Panc1 (cell line): ENCODE measurements at regions not wholly inside any gene's neighbourhood (a gene's known extent, or its start where the extent isn't known, plus 50 kb on each side); places are given as distances from the start of the nearest gene placed in this dataset.

Experiments
- ATAC-seq: fragments of 200-7000 bp; cut with Tn5 transposase; 2 replicates; pipeline ENCODE4 v1.9.1; 2020; ENCODE audit warnings: mild to moderate bottlenecking, moderate library complexity
- BruUV-seq: library from RNA; stranded (reverse); fragments of 400-500 nt; replicated peaks from 2 replicates; lab custom pipeline; 2021; lab: Mats Ljungman, UMichigan
- CTCF ChIA-PET: fragments of 300-600 bp; sonication (Branson Sonifier 250); formaldehyde crosslinking; loops from one replicate; lab custom pipeline; 2022; ENCODE audit warnings: antibody characterized with exemption; lab: Charles Lee
- POLR2A ChIA-PET: fragments of 300-600 bp; sonication (Branson Sonifier 250); formaldehyde crosslinking; loops from one replicate; lab custom pipeline; 2022; ENCODE audit warnings: antibody characterized with exemption; lab: Charles Lee
- DNase-seq: peaks from one replicate; pipeline ENCODE4 v3.0.0-alpha.2; 2010; ENCODE audit warnings: low read depth, low spot score
- H3K27ac ChIP-seq: 2 replicates; pipeline ENCODE4 v1.5.1; 2011; ENCODE audit warnings: mild to moderate bottlenecking, low read length, inconsistent platforms
- H3K27me3 ChIP-seq: fragments of 200-500 bp; sonication (Bioruptor generic); 2 replicates; pipeline ENCODE4 v1.6.0; 2014; ENCODE audit warnings: low read length, inconsistent platforms; ENCODE audit not compliant: control insufficient read depth, insufficient read depth
- H3K36me3 ChIP-seq: fragments of 200-500 bp; sonication (Bioruptor generic); 2 replicates; pipeline ENCODE4 v1.5.1; 2014; ENCODE audit warnings: inconsistent platforms, mild to moderate bottlenecking, low read length, moderate library complexity; ENCODE audit not compliant: control insufficient read depth, insufficient read depth
- H3K4me1 ChIP-seq: 2 replicates; pipeline ENCODE4 v1.5.1; 2011; ENCODE audit warnings: inconsistent platforms, mild to moderate bottlenecking, low read length, moderate library complexity; ENCODE audit not compliant: control insufficient read depth, insufficient read depth
- H3K4me3 ChIP-seq, 2 experiments: 2 replicates each; pipeline ENCODE4 v1.5.1; 2011 to 2012; ENCODE audit warnings: low read depth in 2 of 2, low read length in 2 of 2, mild to moderate bottlenecking in 2 of 2, inconsistent platforms in 1 of 2, moderate library complexity in 1 of 2
- H3K9me3 ChIP-seq: fragments of 200-500 bp; sonication (Bioruptor generic); 2 replicates; pipeline ENCODE4 v1.5.1; 2014; ENCODE audit warnings: low read depth, mild to moderate bottlenecking, inconsistent platforms, low read length, moderate library complexity; ENCODE audit not compliant: control insufficient read depth, insufficient read depth
- CTCF ChIP-seq: fragments of 450-650 bp; IDR thresholded peaks from 2 replicates; pipeline ENCODE4 v1.5.1; 2017; ENCODE audit warnings: mild to moderate bottlenecking
- POLR2AphosphoS5 ChIP-seq: IDR thresholded peaks from 2 replicates; pipeline ENCODE4 v1.6.1; 2012; ENCODE audit warnings: mild to moderate bottlenecking, low read depth, low read length, moderate library complexity
- REST ChIP-seq, 2 experiments: IDR thresholded peaks; 2 replicates each; pipeline ENCODE4 v1.6.1; 2011 to 2012; ENCODE audit warnings: low read depth in 2 of 2, control low read depth in 1 of 2, low read length in 1 of 2, mild to moderate bottlenecking in 1 of 2, moderate library complexity in 1 of 2; ENCODE audit not compliant: insufficient read depth in 1 of 2
- SIN3A ChIP-seq: IDR thresholded peaks from 2 replicates; pipeline ENCODE4 v1.6.1; 2012; ENCODE audit warnings: low read depth, mild to moderate bottlenecking, low read length, moderate library complexity, borderline replicate concordance; ENCODE audit not compliant: insufficient read depth
- TCF7L2 ChIP-seq: IDR thresholded peaks from 2 replicates; pipeline ENCODE4 v1.6.1; 2011; ENCODE audit warnings: mild to moderate bottlenecking, low read depth, low read length, inconsistent platforms
- in situ Hi-C: cut with HindIII; loops from 2 replicates; pipeline ENCODE4 v1.10.0; 2016; ENCODE audit warnings: low sequenced_read_pairs, low pct_unique_long_range_greater_than_20kb
- intact Hi-C: fragments of 100-400 bp; cut with micrococcal nuclease; formaldehyde crosslinking; loops from one replicate; pipeline ENCODE4 v1.10.0; 2022; ENCODE audit not compliant: unreplicated experiment

GRCh38 chr10:118912961-118913600, 116.4 kb upstream of the NANOS1 start:
- ATAC-seq (no peak), DNase-seq (no peak)
- in situ Hi-C loops (no loop called here), intact Hi-C loops (no loop called here)
- TF ChIP-seq SIN3A (no peak), POLR2AphosphoS5 (no peak), CTCF (no peak), TCF7L2 (no peak), REST (IDR thresholded peaks at IDR 0.05; ENCODE audit: insufficient read depth in 1 of 2, low read depth in 2 of 2, low read length in 1 of 2) (no peak)
- POLR2A ChIA-PET = no interaction called here
- no TSS peak for BruUV-seq
- peaks cover 6% of the 10 kb centered on the region; the same call in 1 of the 2 replicates for H3K4me1 ChIP-seq
- no peaks in the 10 kb centered on the region for H3K27me3 ChIP-seq
- CTCF ChIA-PET = no interaction called here
- no peaks in the 10 kb centered on the region for H3K36me3 ChIP-seq
- no peak overlapping the region for H3K27ac ChIP-seq
- no peak overlapping the region for H3K4me3 ChIP-seq
- H3K9me3 ChIP-seq = no peaks in the 10 kb centered on the region

GRCh38 chr10:118913825-118914224, 115.7 kb upstream of the NANOS1 start:
- ChIA-PET CTCF (no interaction called here), POLR2A (no interaction called here)
- Histone ChIP-seq H3K4me3 (no peak overlapping the region), H3K9me3 (no peaks in the 10 kb centered on the region), H3K4me1 (peaks cover 6% of the 10 kb centered on the region; the same call in 1 of the 2 replicates), H3K27ac (no peak overlapping the region), H3K36me3 (no peaks in the 10 kb centered on the region), H3K27me3 (no peaks in the 10 kb centered on the region)
- no peak for DNase-seq
- BruUV-seq = no TSS peak
- ATAC-seq = peak; percentile 22; the same call in 1 of the 2 replicates
- in situ Hi-C loops = no loop called here
- TF ChIP-seq TCF7L2 (no peak), POLR2AphosphoS5 (no peak), REST (IDR thresholded peaks at IDR 0.05; ENCODE audit: insufficient read depth in 1 of 2, low read depth in 2 of 2, low read length in 1 of 2) (no peak), CTCF (no peak), SIN3A (no peak)
- intact Hi-C loops = no loop called here
